GM19468 (cell line): ENCODE measurements at regions not wholly inside any gene's neighbourhood (a gene's known extent, or its start where the extent isn't known, plus 50 kb on each side); places are given as distances from the start of the nearest gene placed in this dataset.
"Not testable (repeated sequence)": the region's sequence is repeated elsewhere in the genome, so short reads cannot be mapped to it uniquely, and the experiment has no call there.

Experiments used
- ATAC-seq: cut with Tn5 transposase; IDR thresholded peaks from one replicate; pipeline ENCODE4 v1.9.1; 2021; ENCODE audit warnings: mild to moderate bottlenecking, moderate library complexity, moderate number of reproducible peaks; ENCODE audit not compliant: unreplicated experiment; ENCODE audit errors: extremely low read depth

DNA sequence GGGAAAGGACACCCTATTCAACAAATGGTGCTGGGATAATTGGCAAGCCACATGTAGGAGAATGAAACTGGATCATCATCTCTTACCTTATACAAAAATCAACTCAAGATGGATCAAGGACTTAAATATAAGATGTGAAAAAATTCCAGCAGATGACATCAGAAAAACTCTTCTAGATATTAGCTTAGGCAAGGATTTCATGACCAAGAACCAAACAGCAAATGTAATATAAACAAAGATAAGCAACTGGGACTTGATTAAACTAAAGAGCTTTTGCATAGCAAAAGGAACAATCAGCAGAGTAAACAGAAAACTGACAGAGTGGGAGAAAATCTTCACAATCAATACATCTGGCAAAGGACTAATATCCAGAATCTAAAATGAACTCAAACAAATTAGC is 54.5 kb upstream of the SPTLC3 start:
- not testable (repeated sequence) for ATAC-seq

DNA sequence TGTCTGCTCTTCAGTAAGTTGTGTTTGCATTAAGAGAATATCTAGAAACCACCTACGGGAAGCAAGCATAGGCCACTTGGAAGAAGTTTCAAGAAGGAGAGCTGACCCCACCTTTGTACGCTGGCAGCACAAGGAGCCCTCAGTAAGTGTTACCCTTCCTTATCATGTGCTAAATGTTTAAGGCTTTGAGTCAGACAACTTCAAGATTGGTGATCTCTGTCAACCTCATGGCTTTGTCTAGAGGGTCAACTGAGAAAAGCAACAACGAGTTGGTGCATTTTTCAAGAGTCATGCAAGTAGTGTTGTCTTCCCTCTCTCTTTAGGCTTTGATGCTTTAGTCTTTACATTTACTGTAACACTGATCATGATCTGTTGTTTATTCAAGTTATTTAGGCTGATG is 53.2 kb upstream of the SPTLC3 start:
- ATAC-seq, result no peak

DNA sequence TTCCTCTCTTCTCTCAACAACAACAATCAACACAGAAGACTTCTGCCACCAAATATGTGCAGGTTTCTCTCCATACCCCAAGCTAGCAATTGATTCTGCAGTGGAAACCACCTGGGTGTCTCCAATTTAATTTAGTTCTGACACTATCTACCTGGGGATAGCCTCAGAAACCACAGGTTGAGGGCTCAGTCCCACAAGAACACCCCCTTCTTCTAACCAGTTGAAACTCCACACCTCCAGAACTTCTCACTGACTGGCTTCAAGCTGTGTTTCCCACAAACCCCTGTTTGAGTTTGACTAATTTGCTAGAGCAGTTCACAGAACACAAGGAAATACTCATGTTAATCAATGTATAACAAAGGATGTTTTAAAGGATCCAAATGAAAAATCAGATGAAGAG is 52.5 kb upstream of the SPTLC3 start:
- ATAC-seq, result no peak

DNA sequence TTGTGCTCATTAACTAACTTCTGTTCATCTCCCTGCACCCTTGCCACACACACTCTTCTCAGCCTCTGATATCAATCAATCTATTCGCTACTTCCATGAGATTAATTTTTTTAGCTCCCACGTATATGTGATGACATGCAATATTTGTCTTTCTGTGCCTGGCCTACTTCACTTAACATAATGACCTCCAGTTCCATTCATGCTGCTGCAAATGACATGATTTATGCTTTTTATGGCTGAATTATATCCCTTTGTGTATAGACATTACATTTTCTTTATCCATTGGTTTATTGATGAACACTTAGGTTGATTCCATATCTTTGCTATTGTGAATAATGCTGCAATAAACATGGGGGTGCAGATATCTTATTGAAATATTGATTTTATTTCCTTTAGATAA is 50.8 kb upstream of the SPTLC3 start:
- no peak for ATAC-seq
